GM21381 (cell line): ENCODE measurements at regions not wholly inside any gene's neighbourhood (a gene's known extent, or its start where the extent isn't known, plus 50 kb on each side); places are given as distances from the start of the nearest gene placed in this dataset.

Source experiments
- ATAC-seq: cut with Tn5 transposase; IDR thresholded peaks from one replicate; pipeline ENCODE4 v1.9.1; 2021; ENCODE audit warnings: mild to moderate bottlenecking, moderate library complexity; ENCODE audit not compliant: unreplicated experiment

DNA sequence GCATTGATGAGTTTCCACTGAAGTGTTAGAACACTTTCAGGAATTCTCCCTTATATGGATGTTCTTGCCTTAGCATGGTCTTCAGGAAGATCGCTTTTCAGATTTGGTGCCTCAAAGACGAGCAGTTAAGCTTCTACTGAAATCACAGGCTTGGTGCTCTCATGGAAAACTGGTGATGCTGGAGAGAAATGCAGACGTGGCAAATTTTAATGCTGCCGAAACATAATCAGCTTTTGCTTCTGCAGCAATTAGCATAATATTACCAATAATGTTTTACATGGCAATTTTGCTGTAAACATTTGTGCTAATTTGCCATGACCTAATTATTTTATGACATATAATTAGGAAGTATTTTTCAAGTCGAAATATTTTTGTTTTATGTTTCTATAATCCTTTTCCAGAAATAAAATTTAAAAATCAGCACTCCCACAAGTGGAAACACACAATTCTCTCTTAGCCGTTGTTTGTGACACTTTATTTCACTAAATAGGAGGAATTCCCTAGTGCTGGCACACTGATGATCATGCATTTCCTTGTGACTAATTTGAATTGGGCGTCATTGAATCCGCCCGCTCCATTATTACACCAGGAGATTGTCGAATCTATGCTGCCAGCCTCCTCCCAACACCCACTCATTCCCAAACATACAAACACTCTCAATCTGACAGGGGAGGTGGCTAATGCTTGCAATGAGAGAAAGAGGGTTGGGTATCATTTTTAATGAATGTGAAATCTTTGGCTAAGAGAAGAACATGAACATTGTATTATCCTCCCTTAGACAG, 506.8 kb upstream of the PPP2R3A start:
- no peak for ATAC-seq

DNA sequence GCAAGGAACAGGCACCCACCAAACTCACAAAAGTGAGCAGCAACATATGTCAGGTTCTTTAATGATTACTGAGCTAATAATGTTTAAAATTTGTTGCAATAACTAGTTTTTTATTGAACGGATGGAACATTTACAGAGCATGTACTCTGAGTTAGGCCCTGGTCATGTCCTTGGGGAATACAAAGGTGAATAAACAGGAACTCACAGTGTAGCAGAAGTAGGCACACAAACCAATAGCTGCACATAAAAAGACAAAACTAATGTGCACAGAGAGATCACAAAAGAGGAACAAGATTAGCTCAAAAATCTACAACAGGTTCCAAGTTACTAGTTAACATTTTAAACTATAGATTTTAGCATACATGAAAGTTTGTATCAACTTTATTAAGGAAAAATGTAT, 505.3 kb upstream of the PPP2R3A start:
- no peak for ATAC-seq

DNA sequence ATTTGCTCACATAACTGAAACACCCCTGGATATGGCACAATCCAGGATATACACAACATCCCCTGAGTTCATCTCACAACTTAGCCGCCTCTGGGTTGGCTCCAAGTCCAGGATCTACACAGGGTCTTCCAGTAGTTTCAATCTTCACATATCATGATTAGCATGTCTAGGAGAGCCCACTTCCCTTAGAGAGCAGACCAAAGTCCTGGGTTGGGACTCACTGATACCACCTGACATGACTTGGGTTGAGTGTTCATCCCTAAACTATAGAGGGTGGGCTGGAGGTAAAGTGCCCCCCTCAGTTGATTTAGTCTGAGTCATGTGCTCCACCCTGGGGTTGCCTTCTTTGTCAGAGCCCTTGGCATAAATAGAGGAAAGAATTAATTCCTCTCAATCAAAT, 493.6 kb upstream of the PPP2R3A start:
- ATAC-seq = no peak

DNA sequence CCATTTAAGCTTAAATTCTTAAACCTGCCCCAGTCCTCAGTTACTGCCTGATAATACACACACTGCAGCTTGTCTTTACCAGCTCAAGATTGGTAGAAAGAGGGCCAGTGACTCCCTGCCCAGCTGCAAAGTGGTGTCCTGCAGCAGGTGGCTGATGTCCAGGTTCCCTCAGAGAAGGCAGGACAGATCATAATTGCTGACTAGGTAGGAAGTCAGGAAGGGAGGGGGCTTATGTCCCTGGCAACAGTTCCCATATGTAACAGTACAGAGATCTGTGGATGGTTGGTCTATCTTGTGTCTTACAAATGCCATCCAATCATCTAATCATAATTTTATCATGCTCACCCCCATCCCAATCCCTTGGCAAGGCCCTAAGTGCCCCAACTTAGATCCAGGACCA, 492.1 kb upstream of the PPP2R3A start:
- no peak for ATAC-seq

DNA sequence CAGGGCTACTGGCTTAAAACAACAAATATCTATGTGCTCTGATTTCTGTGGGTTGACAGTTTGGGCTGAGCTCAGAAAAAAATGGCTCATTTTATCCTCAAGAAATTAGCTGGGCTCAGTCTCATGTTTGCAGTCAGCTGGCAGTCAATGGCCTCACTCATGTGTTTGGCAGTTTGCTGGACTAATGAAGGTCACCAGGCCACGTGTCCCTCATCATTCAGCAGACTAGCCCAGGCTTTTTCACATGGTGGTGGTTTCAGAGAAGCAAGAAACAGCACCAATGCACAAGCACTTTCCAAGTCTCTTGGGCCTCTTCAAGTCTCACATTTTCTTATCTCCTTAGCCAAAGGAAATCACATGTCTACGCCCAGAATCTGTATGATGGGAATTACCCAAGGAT, 478.3 kb upstream of the PPP2R3A start:
- no peak for ATAC-seq

DNA sequence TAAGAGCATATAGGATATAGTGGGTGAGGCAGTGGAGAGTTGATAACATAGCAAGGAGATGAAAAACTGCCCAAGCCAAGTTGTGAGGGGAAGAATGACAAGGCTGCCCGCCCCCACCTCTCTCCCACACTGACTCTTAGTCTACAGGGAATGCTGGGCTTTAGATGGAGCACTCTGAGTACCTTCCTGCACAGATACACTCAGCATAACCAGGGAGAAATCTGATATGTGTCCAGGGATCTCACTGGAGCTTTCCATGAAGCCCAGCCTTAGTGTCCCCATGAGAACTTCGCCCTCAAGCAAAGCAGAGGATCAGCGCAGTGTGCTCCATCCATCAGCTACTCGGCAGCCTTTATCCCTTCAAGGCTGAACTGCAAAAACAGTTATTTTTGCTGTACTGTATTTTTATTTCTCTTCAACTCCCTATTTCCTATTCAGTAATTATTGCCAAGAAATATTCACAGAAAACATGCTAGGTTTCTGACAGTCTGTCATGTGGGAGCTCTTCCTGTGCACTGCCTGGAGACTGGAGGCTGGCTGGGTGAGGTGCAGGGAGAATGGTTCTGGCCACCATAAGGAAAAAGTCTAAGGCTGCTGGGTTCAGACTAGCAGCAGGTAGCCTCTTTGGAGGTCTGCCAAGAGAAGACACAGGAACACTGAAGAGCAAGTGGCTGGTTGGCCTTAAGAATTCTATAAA, 475.2 kb upstream of the PPP2R3A start:
- no peak for ATAC-seq

DNA sequence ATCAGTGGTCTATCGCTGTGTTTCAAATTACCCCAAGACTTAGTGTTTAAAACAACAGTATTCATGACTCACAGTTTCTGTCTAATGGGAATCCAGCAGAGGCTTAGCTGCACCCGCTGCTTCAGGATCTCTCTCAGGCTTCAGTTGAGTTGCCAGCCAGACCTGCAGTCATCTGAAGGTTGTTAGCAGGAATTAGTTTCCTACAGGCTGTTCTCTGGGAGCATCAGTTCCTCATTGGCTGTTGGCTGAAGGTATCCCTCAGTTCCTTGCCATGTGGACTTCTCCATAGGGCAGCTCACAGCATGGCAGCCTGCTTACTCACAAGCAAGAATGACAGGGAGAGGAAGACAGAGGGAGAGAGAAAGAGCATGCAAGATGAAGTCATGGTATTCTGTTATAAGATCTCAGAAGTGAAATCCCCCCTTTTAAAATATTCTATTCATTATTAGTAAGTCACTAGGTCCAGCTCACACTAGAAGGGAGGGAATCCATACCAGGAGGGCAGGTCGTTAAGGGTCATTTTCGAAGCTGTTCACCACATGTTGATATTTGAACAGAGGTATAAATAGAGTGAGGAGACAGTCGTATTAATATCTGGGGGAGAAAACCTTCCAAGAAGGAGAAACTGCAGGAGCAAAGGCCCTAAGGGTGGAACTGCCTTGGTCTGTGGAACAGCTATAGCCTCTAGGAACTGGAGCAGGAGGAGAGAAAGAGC, 473.9 kb upstream of the PPP2R3A start:
- ATAC-seq = no peak

DNA sequence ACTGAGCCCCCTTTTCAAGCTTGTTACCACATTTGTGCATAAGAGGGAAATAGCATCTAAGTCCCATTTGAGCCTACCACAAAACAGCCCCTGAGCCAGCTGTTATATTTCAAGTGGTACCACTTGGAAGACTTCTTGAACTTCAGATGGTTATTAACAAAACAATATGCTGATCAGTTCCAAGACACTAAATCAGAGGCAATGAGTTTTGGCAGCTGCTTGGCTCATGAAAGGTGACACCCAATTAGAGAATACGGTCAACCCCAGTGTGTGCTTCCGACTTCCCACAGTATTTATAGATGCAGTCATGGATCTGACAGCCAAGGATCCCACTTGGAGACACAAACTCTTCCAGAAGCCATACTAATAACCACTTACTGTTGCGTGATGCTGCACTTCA, 469.6 kb upstream of the PPP2R3A start:
- no peak for ATAC-seq

DNA sequence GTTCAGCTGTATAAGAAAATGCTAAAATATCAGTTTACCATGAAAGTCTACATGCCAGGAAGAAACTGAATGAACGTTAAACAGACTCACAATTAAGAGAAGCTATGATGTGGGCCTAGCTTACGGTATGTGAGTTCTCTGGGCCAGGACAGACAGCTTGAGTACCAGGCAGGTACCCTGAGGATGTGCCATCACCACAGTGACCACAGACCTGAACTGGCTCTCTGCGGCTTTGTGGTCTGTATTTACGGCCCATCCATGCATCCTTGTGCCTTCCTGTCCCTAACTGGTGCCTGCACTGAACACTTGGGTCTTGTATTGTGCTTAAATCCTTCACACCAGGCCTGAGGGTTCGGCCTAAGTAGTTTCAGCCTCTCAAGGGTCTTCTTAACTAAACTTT, 467.5 kb upstream of the PPP2R3A start:
- no peak for ATAC-seq

DNA sequence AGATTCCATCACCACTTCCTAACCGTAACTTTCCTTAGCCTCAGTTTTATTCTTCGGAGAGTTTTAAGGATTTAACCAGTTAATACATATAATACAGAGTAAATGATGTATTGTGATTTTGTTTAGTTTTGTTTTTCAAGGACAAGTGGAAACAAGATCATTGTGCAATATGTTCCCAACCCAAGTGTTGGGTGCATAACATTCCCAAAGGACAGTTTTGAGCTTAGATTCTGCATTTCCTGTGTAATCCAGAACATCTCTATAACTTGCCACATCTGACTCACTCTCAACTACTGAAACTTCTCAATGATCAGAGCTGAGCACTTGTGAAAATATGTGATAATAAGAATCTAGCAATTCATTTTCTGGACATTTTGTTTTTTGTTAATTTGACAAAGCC, 466.1 kb upstream of the PPP2R3A start:
- ATAC-seq = no peak

DNA sequence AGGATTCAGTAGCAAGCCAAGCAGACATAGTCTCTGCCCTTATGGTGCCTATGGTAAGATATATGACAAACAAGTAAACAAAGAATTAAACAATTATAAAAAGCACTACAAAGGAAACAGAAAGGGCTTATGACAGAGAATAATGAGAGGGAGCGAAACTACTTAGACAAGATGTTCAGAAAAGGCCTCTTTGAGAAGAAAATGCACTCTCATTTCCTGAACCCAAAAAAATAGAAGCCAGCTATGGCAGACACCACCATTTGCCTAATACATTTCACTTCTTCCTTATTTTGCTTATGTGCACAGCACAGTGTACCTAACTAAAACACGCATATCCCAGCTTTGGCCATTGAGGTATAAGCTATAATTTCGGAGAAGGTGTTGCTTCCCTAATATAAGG, 465.5 kb upstream of the PPP2R3A start:
- ATAC-seq = no peak

DNA sequence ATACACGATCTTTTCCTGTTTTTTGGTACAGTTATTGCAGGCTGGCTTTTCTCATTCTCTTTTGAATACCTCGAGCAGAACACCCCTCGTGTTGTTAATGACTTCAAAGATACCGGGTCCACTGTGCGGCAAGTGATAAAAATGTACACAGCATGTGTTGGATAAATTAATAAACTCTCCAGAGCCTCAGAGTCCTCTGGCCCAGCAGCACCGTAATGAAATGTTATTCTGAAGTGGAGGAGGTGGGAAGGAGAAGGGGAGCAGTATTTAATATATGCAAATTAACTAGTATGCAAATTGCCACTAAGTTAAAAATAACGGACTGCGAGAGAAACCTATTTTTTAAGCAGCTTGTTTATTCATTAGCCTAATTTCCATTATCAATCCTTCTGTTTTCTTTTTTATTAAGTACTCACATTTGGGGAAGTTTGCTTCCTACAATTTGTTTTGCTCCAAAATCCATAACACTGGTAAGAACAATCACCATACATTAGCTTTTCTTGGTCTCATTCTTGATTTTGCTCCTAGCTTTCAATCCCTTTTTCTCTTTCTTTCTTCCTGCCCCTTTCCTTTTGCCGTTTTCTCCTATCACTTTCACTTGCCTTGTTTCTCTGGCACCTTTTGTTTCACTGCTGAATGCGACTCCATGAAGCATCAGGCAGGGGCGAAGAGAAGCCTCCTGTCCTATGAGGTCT, 462.3 kb upstream of the PPP2R3A start:
- no peak for ATAC-seq

DNA sequence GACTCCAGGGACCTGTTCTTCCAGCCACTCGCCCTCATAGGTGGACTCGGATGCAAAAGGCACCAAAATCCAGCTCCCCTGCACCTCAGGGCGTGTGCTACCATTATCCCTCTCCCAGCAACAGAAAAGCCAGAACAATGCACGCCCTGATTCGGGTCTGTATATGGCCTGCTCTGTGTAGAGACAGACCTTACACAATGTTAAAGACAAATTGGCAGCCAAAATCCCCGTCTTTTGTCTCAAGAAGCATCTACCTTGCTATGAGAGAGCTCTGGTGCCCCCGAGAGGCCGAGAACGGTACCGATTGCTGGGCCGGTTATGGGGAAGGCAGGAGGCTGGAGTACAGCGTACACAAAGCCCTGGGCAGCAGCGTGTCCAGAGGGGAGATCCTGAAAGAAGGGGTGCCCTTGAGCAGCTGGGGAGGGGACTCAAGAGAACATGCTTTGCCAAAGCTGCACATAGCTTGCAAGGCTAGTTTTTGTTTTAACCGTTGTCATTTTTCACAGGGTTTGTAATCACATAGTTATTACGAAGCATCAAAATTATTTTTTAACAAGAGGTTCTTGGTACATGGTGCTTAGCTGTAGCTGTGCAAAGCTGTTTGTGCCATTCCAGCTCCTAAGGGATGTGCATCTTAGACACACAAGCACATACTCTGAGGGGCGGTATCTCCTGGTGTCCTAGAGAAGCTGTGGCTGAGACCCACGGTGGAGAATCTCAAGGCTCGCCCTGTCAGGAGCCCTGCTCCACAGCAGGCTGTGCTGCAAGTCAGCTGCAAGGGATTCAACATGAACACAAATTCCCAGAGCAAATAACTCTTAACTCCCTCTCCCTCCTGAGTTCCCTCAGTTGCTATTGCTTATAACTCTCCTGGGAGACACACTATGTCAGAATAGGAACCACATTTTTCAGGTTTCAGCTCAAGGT, 461.5 kb upstream of the PPP2R3A start:
- peak; percentile 84 for ATAC-seq

DNA sequence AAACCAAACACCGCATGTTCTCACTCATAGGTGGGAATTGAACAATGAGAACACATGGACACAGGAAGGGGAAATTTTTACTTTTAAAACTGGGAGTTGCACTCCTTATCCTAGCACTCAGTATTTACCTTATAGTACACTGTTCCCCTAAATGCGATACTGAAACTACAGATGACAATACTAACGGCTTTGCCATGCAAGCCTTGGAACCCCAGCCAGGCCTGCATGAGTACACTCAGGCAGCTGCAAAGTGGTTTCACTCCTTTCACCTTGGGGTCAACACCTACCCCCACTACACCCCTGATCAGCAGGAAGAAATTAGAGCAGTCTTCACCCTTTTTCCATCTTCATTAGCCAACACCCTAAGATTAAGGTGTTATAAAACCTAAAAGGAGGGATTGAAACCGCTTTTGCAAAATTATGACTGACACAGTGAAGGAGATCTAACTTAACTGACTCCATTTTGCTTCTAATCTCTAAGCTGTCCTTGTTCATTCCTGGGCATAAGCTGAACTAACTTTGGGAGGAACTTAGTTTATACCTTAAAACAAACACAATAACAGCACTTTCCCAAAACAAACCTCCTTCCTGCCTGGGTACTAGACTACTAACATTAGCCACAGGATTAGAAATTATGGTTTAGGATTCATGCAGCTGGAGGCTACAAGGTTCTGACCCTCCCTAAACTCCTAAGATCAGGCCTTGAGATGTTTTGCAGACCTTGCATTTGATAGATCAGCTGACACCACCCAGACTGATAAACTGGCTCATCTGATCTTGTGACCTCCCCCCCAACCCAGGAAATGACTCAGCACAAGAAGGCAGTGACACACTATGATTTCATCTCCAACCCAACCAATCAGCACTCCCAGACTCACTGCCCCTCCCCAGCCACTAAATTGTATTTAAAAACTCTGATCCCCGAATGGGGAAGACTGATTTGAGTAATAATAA, 452.1 kb upstream of the PPP2R3A start:
- no peak for ATAC-seq

DNA sequence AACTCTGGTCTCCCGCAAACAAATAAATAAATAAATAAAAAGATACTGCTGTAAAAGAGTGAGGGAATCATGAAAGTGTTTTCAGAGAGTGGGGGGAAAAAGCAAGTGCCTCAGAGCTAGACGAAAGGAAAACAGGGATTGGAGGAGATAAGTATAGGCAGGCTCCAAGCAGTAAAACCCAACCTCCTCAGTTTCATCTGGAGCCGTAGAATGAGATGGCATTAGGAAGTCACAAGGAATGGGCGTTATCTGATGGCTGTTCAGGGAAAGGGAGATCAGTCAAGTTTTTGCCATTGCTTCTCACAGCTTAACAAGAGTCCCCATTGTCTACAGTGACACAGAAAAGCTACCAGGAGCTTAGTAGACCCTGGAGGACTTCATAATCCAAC, 451.5 kb upstream of the PPP2R3A start:
- no peak for ATAC-seq

DNA sequence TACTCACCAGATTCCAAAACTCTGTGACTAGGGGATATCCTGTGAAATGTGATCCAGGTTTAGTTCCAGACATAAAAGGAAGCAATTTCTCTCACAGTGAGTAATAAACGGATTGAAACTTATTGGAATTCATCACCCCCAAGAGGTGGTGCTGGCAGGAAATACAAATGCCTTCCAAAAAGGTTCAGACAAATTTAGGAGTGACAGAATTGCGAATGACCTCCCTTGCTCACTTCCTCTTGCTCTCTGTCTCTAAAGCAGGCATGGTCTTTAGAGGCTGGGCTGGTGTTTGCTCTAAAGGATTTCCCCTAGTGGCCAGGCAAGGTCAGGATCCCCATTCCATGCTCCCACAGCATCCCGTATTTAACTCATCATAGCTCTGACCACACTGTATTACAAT, 449.4 kb upstream of the PPP2R3A start:
- ATAC-seq = no peak

DNA sequence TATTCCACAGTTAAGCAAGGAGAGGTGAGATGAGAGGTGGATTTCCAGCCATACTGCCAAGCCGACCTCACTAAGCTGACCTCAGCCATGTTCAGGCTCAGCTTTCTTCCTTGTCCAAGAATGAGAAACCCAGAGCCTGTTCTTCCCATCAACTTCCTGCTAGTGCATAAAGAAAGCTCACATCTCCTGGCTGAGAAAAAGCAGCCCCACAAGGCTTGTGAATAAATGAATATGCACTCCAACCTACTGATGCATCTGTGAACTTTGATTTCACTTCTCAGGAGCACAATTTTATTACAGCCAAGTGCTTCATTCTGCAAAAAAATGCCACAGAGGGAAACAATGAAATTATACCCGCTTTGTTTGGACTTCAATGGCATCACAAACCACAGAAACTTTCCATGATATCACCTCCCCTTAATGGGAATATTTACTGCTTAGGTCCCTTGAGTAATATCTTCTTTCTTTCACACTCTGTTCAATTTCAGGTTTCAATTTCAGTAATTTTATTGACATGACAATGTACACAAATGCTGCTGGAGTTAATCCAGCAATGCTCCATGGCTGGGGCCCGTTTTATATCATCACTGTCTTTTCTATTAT, 437.0 kb upstream of the PPP2R3A start:
- ATAC-seq = no peak

DNA sequence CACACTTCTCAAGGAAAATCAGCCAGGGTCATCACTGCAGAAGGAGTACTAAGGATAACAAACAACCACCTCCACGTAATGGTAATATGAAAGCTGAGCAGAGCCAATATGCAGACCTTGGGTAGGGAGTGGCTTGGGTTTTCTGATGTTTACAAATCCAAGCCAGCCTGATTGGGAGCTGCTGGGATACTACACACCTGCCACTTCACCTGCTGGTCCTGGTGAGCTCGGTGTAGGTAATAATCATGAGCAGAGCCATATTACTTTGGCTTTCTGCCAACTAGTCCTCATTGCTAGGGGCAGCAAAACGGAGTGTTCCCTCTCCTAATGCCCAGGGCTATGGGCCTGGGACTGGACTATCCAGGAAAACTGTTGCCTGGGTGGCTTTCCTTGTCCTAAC, 433.5 kb upstream of the PPP2R3A start:
- no peak for ATAC-seq

DNA sequence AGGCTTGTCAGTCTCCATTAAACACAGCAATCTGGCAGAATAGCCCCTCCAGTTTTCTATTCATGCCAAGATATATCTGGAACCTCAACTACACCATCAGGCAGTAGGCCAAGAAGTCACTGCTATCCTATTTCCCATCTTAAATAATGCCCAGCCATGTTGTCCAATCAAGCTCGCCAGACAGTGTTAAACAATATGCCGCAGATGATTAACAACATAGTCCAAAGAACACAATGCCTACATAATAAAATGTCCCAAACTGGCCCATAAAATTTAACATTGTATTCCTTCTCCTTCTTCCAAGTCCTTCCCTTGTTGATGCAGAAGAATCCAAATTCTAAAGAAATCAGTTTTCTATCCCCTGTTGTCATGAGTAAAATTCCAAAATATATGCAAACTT, 427.4 kb upstream of the PPP2R3A start:
- ATAC-seq = no peak
